CD4-positive, alpha-beta T cell (primary cell): ENCODE measurements at regions not wholly inside any gene's neighbourhood (a gene's known extent, or its start where the extent isn't known, plus 50 kb on each side); places are given as distances from the start of the nearest gene placed in this dataset.

ENCODE experiments used
- ATAC-seq: fragments of 200-7000 bp; cut with Tn5 transposase; one replicate; pipeline ENCODE4 v1.10.0; 2022; ENCODE audit warnings: mild to moderate bottlenecking; ENCODE audit not compliant: poor library complexity
- CTCF ChIA-PET: fragments of 350-600 bp; sonication (Branson Sonifier 250); formaldehyde crosslinking; loops from one replicate; lab custom pipeline; 2021; ENCODE audit warnings: antibody characterized with exemption, inconsistent platforms; lab: Charles Lee
- POLR2A ChIA-PET: fragments of 350-600 bp; sonication (Branson Sonifier 250); formaldehyde crosslinking; loops from one replicate; lab custom pipeline; 2021; ENCODE audit warnings: antibody characterized with exemption, inconsistent platforms; lab: Charles Lee
- DNase-seq, 14 experiments: peaks; one replicate each; pipeline ENCODE4 v3.0.0-alpha.2; 2013 to 2020; ENCODE audit warnings: mixed read lengths in 2 of 14
- H3K27ac ChIP-seq, 2 donors: one replicate each; pipeline versions ENCODE4 v1.5.1 to v1.7.0; 2013; ENCODE audit warnings: low read length in 2 of 2, low read depth in 1 of 2, mild to moderate bottlenecking in 1 of 2
- H3K27me3 ChIP-seq, 2 experiments: 1 replicate in 1 of 2; 2 replicates in 1 of 2; pipeline versions ENCODE4 v1.6.1 to v1.7.0; 2013; ENCODE audit warnings: low read length in 2 of 2, control low read depth in 1 of 2, mild to moderate bottlenecking in 1 of 2, moderate library complexity in 1 of 2; ENCODE audit not compliant: insufficient read depth in 2 of 2, control insufficient read depth in 1 of 2
- H3K36me3 ChIP-seq: one replicate; pipeline ENCODE4 v1.6.1; 2013; ENCODE audit warnings: low read length, control low read depth; ENCODE audit not compliant: insufficient read depth
- H3K4me1 ChIP-seq: one replicate; pipeline ENCODE4 v1.6.1; 2013; ENCODE audit warnings: low read length, control low read depth; ENCODE audit not compliant: insufficient read depth
- H3K4me3 ChIP-seq: one replicate; pipeline ENCODE4 v1.5.1; 2013; ENCODE audit warnings: mild to moderate bottlenecking, low read length, moderate library complexity
- H3K9me3 ChIP-seq, 2 experiments: 1 replicate in 1 of 2; 2 replicates in 1 of 2; pipeline versions ENCODE4 v1.6.1 to v1.7.0; 2013; ENCODE audit warnings: low read length in 2 of 2, mild to moderate bottlenecking in 2 of 2, control low read depth in 1 of 2, moderate library complexity in 1 of 2; ENCODE audit not compliant: control insufficient read depth in 1 of 2, insufficient read depth in 1 of 2
- H3K27ac Mint-ChIP-seq: one replicate; pipeline ENCODE4 v1.8.0; 2020; ENCODE audit warnings: mixed read lengths
- H3K27me3 Mint-ChIP-seq: one replicate; pipeline ENCODE4 v1.8.0; 2021; ENCODE audit warnings: mixed read lengths
- H3K36me3 Mint-ChIP-seq: one replicate; pipeline ENCODE4 v1.8.0; 2021; ENCODE audit warnings: low read depth, mixed read lengths
- H3K4me1 Mint-ChIP-seq: one replicate; pipeline ENCODE4 v1.8.0; 2021; ENCODE audit warnings: low read depth, mixed read lengths
- H3K4me3 Mint-ChIP-seq: one replicate; pipeline ENCODE4 v1.8.0; 2020; ENCODE audit warnings: mild to moderate bottlenecking, mixed read lengths
- H3K9me3 Mint-ChIP-seq: one replicate; pipeline ENCODE4 v1.8.0; 2020; ENCODE audit warnings: mixed read lengths
- intact Hi-C, 2 experiments: fragments of 100-400 bp; cut with DNase I in 1 of 2; cut with micrococcal nuclease in 1 of 2; formaldehyde crosslinking; loops; one replicate each; pipeline versions ENCODE4 v1.15.1 to v1.9.0; 2023 to 2025; cut with DNase I, micrococcal nuclease
- TF ChIP-seq, protein P1 (sequence below): fragments of 200-600 bp; IDR thresholded peaks from one replicate; pipeline ENCODE4 v1.8.0; 2022; ENCODE audit warnings: antibody characterized with exemption, mild to moderate bottlenecking

DNA sequence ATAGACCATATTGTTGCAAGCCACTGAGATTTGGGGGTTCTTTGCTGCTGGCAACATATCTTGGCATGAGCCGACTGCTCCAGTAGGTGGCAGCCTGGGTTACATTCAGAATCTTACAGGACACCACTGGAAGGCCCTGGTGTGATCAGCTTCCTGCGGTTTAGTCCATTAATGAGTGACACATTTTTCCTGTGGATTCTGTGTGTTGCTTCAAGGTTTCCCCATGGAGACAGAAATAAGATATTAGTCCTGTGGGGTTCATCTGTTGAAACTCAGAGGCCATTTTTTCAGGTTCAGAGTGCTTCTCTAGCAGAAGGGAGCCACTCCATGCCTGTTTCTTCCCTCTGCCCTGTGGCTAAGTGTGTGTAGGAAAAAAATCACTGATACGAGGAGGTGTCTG, 116.2 kb downstream of the MFSD1 start:
- H3K27ac Mint-ChIP-seq, result no peak overlapping the region
- H3K4me1 Mint-ChIP-seq, result no peaks in the 10 kb centered on the region
- Histone ChIP-seq H3K4me3 (no peak overlapping the region), H3K36me3 (no peaks in the 10 kb centered on the region), H3K27ac (no peak overlapping the region), H3K4me1 (no peaks in the 10 kb centered on the region), H3K9me3 (no peaks in the 10 kb centered on the region), H3K27me3 (no peaks in the 10 kb centered on the region)
- H3K9me3 Mint-ChIP-seq, result no peaks in the 10 kb centered on the region
- H3K36me3 Mint-ChIP-seq, result no peaks in the 10 kb centered on the region
- DNase-seq (peak in 2 of 14 experiments; percentile 3 to 9), ATAC-seq (no peak)
- peaks cover 4% of the 10 kb centered on the region for H3K27me3 Mint-ChIP-seq
- TF ChIP-seq, protein P1, sequence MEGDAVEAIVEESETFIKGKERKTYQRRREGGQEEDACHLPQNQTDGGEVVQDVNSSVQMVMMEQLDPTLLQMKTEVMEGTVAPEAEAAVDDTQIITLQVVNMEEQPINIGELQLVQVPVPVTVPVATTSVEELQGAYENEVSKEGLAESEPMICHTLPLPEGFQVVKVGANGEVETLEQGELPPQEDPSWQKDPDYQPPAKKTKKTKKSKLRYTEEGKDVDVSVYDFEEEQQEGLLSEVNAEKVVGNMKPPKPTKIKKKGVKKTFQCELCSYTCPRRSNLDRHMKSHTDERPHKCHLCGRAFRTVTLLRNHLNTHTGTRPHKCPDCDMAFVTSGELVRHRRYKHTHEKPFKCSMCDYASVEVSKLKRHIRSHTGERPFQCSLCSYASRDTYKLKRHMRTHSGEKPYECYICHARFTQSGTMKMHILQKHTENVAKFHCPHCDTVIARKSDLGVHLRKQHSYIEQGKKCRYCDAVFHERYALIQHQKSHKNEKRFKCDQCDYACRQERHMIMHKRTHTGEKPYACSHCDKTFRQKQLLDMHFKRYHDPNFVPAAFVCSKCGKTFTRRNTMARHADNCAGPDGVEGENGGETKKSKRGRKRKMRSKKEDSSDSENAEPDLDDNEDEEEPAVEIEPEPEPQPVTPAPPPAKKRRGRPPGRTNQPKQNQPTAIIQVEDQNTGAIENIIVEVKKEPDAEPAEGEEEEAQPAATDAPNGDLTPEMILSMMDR, result no peak
- ChIA-PET POLR2A (no interaction called here), CTCF (no interaction called here)
- H3K4me3 Mint-ChIP-seq, result no peak overlapping the region
- intact Hi-C loops, result no loop called here

DNA sequence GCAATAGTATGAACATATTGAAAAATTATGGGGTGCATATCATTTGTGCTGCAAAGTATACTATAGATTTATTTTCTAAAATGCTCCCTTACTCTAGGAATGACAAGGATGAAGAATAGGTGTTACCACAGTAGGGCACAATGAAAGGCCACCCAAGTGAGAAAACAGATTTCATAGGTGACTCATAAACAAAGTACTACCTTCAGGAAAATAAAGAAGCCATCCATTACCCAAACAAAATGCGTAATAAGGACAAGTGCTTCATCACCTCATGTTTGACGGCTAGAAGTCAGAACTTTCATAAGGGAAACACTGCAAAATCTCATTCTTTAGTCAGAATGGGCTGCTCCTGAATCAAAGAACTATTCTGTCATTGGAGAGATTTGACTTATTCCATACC, 116.6 kb downstream of the MFSD1 start:
- ChIA-PET CTCF (no interaction called here), POLR2A (no interaction called here)
- Histone ChIP-seq H3K27ac (no peak overlapping the region), H3K36me3 (no peaks in the 10 kb centered on the region), H3K4me3 (no peak overlapping the region), H3K27me3 (no peaks in the 10 kb centered on the region), H3K4me1 (no peaks in the 10 kb centered on the region), H3K9me3 (peaks cover 0 to under 1% of the 10 kb centered on the region in 2 experiments)
- no peak for ATAC-seq
- H3K4me3 Mint-ChIP-seq, result no peak overlapping the region
- H3K9me3 Mint-ChIP-seq, result no peaks in the 10 kb centered on the region
- no peak for DNase-seq
- no peaks in the 10 kb centered on the region for H3K27me3 Mint-ChIP-seq
- no peaks in the 10 kb centered on the region for H3K36me3 Mint-ChIP-seq
- intact Hi-C loops, result no loop called here
- H3K27ac Mint-ChIP-seq, result no peak overlapping the region
- TF ChIP-seq, protein P1, result no peak
- H3K4me1 Mint-ChIP-seq, result no peaks in the 10 kb centered on the region

DNA sequence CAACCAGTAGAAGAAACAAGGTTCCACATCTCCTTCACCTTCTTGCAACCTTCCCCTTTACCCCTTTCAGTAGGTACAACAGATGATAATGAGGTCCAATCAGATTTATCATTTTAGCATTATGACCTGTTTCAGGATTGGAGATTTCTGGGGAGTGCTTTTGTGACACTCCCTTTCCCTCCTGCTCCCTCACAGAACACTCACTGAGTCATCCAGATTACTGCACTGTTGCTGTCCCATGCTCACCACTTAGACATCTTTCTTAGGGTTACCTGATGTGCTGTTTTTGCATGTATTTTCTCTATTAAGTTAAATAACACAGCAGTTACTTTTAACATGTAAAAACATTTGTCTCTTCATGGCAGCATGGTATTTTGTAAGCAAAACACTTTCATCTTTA, 118.5 kb downstream of the MFSD1 start:
- Mint-ChIP-seq H3K27me3 (no peaks in the 10 kb centered on the region), H3K9me3 (no peaks in the 10 kb centered on the region)
- CTCF ChIA-PET, result no interaction called here

More for the DNA sequence above, 118.5 kb downstream of the MFSD1 start:
- no peak overlapping the region for H3K27ac ChIP-seq
- H3K36me3 ChIP-seq, result no peaks in the 10 kb centered on the region
- Mint-ChIP-seq H3K4me3 (no peak overlapping the region), H3K36me3 (no peaks in the 10 kb centered on the region), H3K4me1 (no peaks in the 10 kb centered on the region), H3K27ac (no peak overlapping the region)
- H3K4me3 ChIP-seq, result no peak overlapping the region
- no peak for ATAC-seq
- no peak for DNase-seq
- intact Hi-C loops, result no loop called here
- peaks cover 0 to 4% of the 10 kb centered on the region in 2 experiments for H3K9me3 ChIP-seq
- POLR2A ChIA-PET, result no interaction called here
- H3K27me3 ChIP-seq, result peaks cover 0 to 2% of the 10 kb centered on the region in 2 experiments
- TF ChIP-seq, protein P1, result no peak
- H3K4me1 ChIP-seq, result no peaks in the 10 kb centered on the region
